ENCODE measurements at regions not wholly inside any gene's neighbourhood (a gene's known extent, or its start where the extent isn't known, plus 50 kb on each side); places are given as distances from the start of the nearest gene placed in this dataset.

DNA sequence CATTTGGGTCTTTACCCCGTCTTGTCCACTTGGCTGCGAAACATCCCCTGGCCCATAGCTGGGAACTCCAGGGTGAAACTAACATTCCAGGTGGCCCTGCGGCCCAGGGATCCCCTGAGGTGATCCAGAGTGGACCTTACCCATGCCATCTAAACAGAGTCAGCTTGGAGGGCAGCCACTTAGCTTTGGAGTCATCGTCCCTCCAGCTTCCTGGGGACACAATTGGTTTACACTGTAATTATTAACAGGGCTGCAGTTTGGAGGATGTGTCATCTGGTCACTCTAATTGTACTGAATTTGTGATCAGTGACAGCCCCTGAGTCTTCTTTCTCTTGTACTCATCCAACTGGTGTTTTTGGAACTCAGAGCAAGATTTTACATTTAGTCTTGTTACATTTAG, 149.9 kb downstream of the ENGASE start:
- TF ChIP-seq POLR2A (IDR thresholded peaks at IDR 0.05) (no peak), CTCF (IDR thresholded peaks at IDR 0.05) (no peak)

All from uterus (tissue), 2 donors.